Esophagus muscularis mucosa (tissue), 3 donors: ENCODE measurements at regions not wholly inside any gene's neighbourhood (a gene's known extent, or its start where the extent isn't known, plus 50 kb on each side); places are given as distances from the start of the nearest gene placed in this dataset.

ENCODE experiments used
- POLR2A ChIP-seq: fragments of 450-650 bp; IDR thresholded peaks from one replicate; pipeline ENCODE4 v1.6.1; 2017; ENCODE audit warnings: antibody characterized with exemption, moderate library complexity, mild to moderate bottlenecking, low read depth
- TF ChIP-seq, protein P1 (sequence below), 3 experiments: fragments of 200-600 bp in 2 of 3; fragments of 450-650 bp in 1 of 3; sonication (generic) in 2 of 3; IDR thresholded peaks; one replicate each; pipeline ENCODE4 v1.5.1; 2017 to 2019; ENCODE audit warnings: antibody characterized with exemption in 3 of 3, mild to moderate bottlenecking in 2 of 3, moderate library complexity in 1 of 3

- no peak for TF ChIP-seq POLR2A
- TF ChIP-seq, protein P1, sequence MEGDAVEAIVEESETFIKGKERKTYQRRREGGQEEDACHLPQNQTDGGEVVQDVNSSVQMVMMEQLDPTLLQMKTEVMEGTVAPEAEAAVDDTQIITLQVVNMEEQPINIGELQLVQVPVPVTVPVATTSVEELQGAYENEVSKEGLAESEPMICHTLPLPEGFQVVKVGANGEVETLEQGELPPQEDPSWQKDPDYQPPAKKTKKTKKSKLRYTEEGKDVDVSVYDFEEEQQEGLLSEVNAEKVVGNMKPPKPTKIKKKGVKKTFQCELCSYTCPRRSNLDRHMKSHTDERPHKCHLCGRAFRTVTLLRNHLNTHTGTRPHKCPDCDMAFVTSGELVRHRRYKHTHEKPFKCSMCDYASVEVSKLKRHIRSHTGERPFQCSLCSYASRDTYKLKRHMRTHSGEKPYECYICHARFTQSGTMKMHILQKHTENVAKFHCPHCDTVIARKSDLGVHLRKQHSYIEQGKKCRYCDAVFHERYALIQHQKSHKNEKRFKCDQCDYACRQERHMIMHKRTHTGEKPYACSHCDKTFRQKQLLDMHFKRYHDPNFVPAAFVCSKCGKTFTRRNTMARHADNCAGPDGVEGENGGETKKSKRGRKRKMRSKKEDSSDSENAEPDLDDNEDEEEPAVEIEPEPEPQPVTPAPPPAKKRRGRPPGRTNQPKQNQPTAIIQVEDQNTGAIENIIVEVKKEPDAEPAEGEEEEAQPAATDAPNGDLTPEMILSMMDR (IDR thresholded peaks at IDR 0.05), result no peak
Observed at GRCh38 chr3:35473956-35474355, 165.4 kb upstream of the ARPP21 start.
